SK-N-SH (cell line): ENCODE measurements at regions not wholly inside any gene's neighbourhood (a gene's known extent, or its start where the extent isn't known, plus 50 kb on each side); places are given as distances from the start of the nearest gene placed in this dataset.

Experiments
- CTCF ChIA-PET: fragments of 300-600, 350-600 bp; formaldehyde crosslinking; extraction: SDS; loops from one replicate; lab custom pipeline; 2021; lab: Yijun Ruan, JAX
- POLR2A ChIA-PET: fragments of 350-600 bp; sonication (Branson Sonifier 250); formaldehyde crosslinking; extraction: SDS; loops from one replicate; lab custom pipeline; 2020; ENCODE audit warnings: antibody characterized with exemption, inconsistent platforms; lab: Yijun Ruan, JAX
- DNase-seq: peaks from one replicate; pipeline ENCODE4 v3.0.0; 2012
- H2AFZ ChIP-seq: fragments of 200-600 bp; sonication (generic); 2 replicates; pipeline ENCODE4 v1.8.1; 2016; ENCODE audit warnings: antibody characterized with exemption, mild to moderate bottlenecking, low read depth
- H3F3A ChIP-seq: fragments of 200-600 bp; sonication (generic); replicated peaks from 2 replicates; pipeline ENCODE3; 2016; ENCODE audit warnings: antibody characterized with exemption, mild to moderate bottlenecking; ENCODE audit not compliant: insufficient read depth
- H3K27ac ChIP-seq, 2 experiments: fragments of 200-500 bp in 1 of 2; fragments of 200-600 bp in 1 of 2; sonication (Bioruptor generic) in 1 of 2; sonication (generic), shearing (Covaris generic) in 1 of 2; 2 replicates each; pipeline versions ENCODE4 v1.5.1 to v1.6.1; 2014 to 2016; ENCODE audit warnings: low read depth in 2 of 2, inconsistent platforms in 1 of 2, low read length in 1 of 2, mild to moderate bottlenecking in 1 of 2, mixed read lengths in 1 of 2
- H3K27me3 ChIP-seq: fragments of 200-600 bp; sonication (generic), shearing (Covaris generic); 2 replicates; pipeline ENCODE4 v1.6.1; 2016; ENCODE audit warnings: mixed run types; ENCODE audit not compliant: insufficient read depth
- H3K36me3 ChIP-seq, 2 experiments: fragments of 200-500 bp in 1 of 2; fragments of 200-600 bp in 1 of 2; sonication (Bioruptor generic) in 1 of 2; sonication (generic) in 1 of 2; replicated peaks in 1 of 2; 2 replicates each; pipeline versions ENCODE3 to v1.5.1; 2014 to 2016; ENCODE audit warnings: low read length in 1 of 2, mild to moderate bottlenecking in 1 of 2; ENCODE audit not compliant: insufficient read depth in 2 of 2, control insufficient read depth in 1 of 2
- H3K4me1 ChIP-seq, 2 experiments: fragments of 200-500 bp in 1 of 2; fragments of 200-600 bp in 1 of 2; sonication (Bioruptor generic) in 1 of 2; sonication (generic), shearing (Covaris generic) in 1 of 2; 2 replicates each; pipeline versions ENCODE4 v1.5.1 to v1.6.1; 2014 to 2016; ENCODE audit warnings: low read depth in 1 of 2, low read length in 1 of 2, mixed run types in 1 of 2; ENCODE audit not compliant: insufficient read depth in 2 of 2, control insufficient read depth in 1 of 2
- H3K4me2 ChIP-seq: fragments of 200-600 bp; sonication (generic), shearing (Covaris generic); 2 replicates; pipeline ENCODE4 v1.6.1; 2017; ENCODE audit warnings: mixed run types
- H3K4me3 ChIP-seq, 2 experiments: fragments of 200-500 bp in 1 of 2; fragments of 200-600 bp in 1 of 2; sonication (Bioruptor generic) in 1 of 2; sonication (generic), shearing (Covaris generic) in 1 of 2; 2 replicates each; pipeline versions ENCODE4 v1.5.1 to v1.8.1; 2014 to 2016; ENCODE audit warnings: low read depth in 2 of 2, inconsistent platforms in 1 of 2, low read length in 1 of 2, mild to moderate bottlenecking in 1 of 2, mixed read lengths in 1 of 2, moderate library complexity in 1 of 2
- H3K79me2 ChIP-seq: fragments of 200-600 bp; sonication (generic); 2 replicates; pipeline ENCODE4 v1.8.1; 2017; ENCODE audit warnings: mild to moderate bottlenecking; ENCODE audit not compliant: insufficient read depth
- H3K9ac ChIP-seq: fragments of 200-600 bp; sonication (generic); 2 replicates; pipeline ENCODE4 v1.6.1; 2017; ENCODE audit warnings: mixed run types
- H3K9me2 ChIP-seq: fragments of 200-600 bp; sonication (generic); 2 replicates; pipeline ENCODE4 v1.6.1; 2017; ENCODE audit warnings: mixed run types
- H3K9me3 ChIP-seq: fragments of 200-600 bp; sonication (generic); 2 replicates; pipeline ENCODE4 v1.6.1; 2017; ENCODE audit warnings: mixed run types, mild to moderate bottlenecking, moderate library complexity
- H4K20me1 ChIP-seq: fragments of 200-600 bp; sonication (generic); 2 replicates; pipeline ENCODE4 v1.6.1; 2017; ENCODE audit warnings: mild to moderate bottlenecking, mixed run types; ENCODE audit not compliant: insufficient read depth
- ELF1 ChIP-seq: IDR thresholded peaks from 2 replicates; pipeline ENCODE4 v1.4.0; 2012
- FOSL2 ChIP-seq: IDR thresholded peaks from 2 replicates; pipeline ENCODE4 v1.4.0; 2012; ENCODE audit warnings: low read depth, mild to moderate bottlenecking, moderate library complexity, borderline replicate concordance
- FOXJ3 ChIP-seq: sonication (generic); formaldehyde crosslinking; IDR thresholded peaks from 2 replicates; pipeline ENCODE4 v1.5.1; 2020; ENCODE audit warnings: mild to moderate bottlenecking, missing genetic modification reagents
- FOXM1 ChIP-seq: IDR thresholded peaks from 2 replicates; pipeline ENCODE4 v1.4.0; 2012; ENCODE audit warnings: low read depth, mild to moderate bottlenecking
- GATA2 ChIP-seq: sonication (generic); formaldehyde crosslinking; IDR thresholded peaks from 2 replicates; pipeline ENCODE4 v1.5.0; 2020; ENCODE audit warnings: mild to moderate bottlenecking, missing genetic modification reagents
- IRF3 ChIP-seq: fragments of 150-350 bp; IDR thresholded peaks from 2 replicates; pipeline ENCODE4 v1.6.1; 2016; ENCODE audit warnings: mild to moderate bottlenecking, low read depth, low read length
- JUND ChIP-seq: IDR thresholded peaks from 2 replicates; pipeline ENCODE4 v1.4.0; 2012
- NRF1 ChIP-seq: IDR thresholded peaks from 2 replicates; pipeline ENCODE4 v1.6.1; 2012; ENCODE audit warnings: low read depth, mild to moderate bottlenecking, low read length
- RAD21 ChIP-seq: IDR thresholded peaks from 2 replicates; pipeline ENCODE4 v1.6.1; 2012; ENCODE audit warnings: mild to moderate bottlenecking, low read length
- RCOR1 ChIP-seq: fragments of 150-350 bp; IDR thresholded peaks from 2 replicates; pipeline ENCODE4 v1.6.1; 2017; ENCODE audit warnings: antibody characterized with exemption, low read length
- REST ChIP-seq: IDR thresholded peaks from 2 replicates; pipeline ENCODE4 v1.6.1; 2012; ENCODE audit warnings: mild to moderate bottlenecking, low read depth, low read length, moderate library complexity
- SIN3A ChIP-seq: IDR thresholded peaks from 2 replicates; pipeline ENCODE4 v1.6.1; 2012; ENCODE audit warnings: low read depth, mild to moderate bottlenecking, low read length, moderate library complexity, borderline replicate concordance
- TAF1 ChIP-seq: IDR thresholded peaks from 2 replicates; pipeline ENCODE4 v1.6.1; 2012; ENCODE audit warnings: low read depth, mild to moderate bottlenecking, low read length, moderate library complexity, borderline replicate concordance
- TEAD4 ChIP-seq: IDR thresholded peaks from 2 replicates; pipeline ENCODE4 v1.4.0; 2012; ENCODE audit warnings: mild to moderate bottlenecking, borderline replicate concordance; ENCODE audit not compliant: insufficient read depth
- USF1 ChIP-seq: IDR thresholded peaks from 2 replicates; pipeline ENCODE4 v1.4.0; 2012; ENCODE audit warnings: low read depth, borderline replicate concordance
- YY1 ChIP-seq: IDR thresholded peaks from 2 replicates; pipeline ENCODE4 v1.4.0; 2012; ENCODE audit warnings: low read depth, mild to moderate bottlenecking
- WGBS: methylation state at CpG from one replicate; pipeline ENCODE4 v1.1.6; 2017; ENCODE audit warnings: low lambda C conversion rate; 5-methylcytosine and 5-hydroxymethylcytosine counted together
- TF ChIP-seq, protein P1 (sequence below): IDR thresholded peaks from 2 replicates; pipeline ENCODE4; 2012

- Histone ChIP-seq H2AFZ (no peak overlapping the region), H4K20me1 (no peaks in the 10 kb centered on the region), H3K9me2 (no peaks in the 10 kb centered on the region), H3K9me3 (no peaks in the 10 kb centered on the region), H3K27ac (peak overlapping the region in 1 of 2 experiments; percentile 48; a peak in 1 of 4 replicates), H3K4me2 (no peak overlapping the region), H3K27me3 (no peaks in the 10 kb centered on the region), H3K4me3 (no peak overlapping the region), H3K79me2 (no peaks in the 10 kb centered on the region), H3K36me3 (no peaks in the 10 kb centered on the region), H3K4me1 (peaks cover 0 to 73% of the 10 kb centered on the region in 2 experiments; a peak in 2 of 4 replicates), H3F3A (no peaks in the 10 kb centered on the region), H3K9ac (no peak overlapping the region)
- WGBS = 94% methylated on average over 6 of the region's 6 CpGs
- no peak for DNase-seq
- TF ChIP-seq SIN3A (no peak), RAD21 (no peak)
- ChIA-PET POLR2A (no interaction called here), CTCF (interaction anchor here (0.6 to 0.9 kb wide), 3 partner anchors 12 to 570 kb away, joined by 3 read pairs; no protein-coding TSS in a partner anchor)
Measured at GRCh38 chr14:100668352-100668751, 58.3 kb upstream of the DLK1 start.

GRCh38 chr14:100669011-100669412 is 57.7 kb upstream of the DLK1 start:
- H3K36me3 ChIP-seq = no peaks in the 10 kb centered on the region
- H3K27me3 ChIP-seq = no peaks in the 10 kb centered on the region
- POLR2A ChIA-PET = no interaction called here
- H3K4me1 ChIP-seq = peaks cover 0 to 76% of the 10 kb centered on the region in 2 experiments; a peak in 2 of 4 replicates
- H2AFZ ChIP-seq = no peak overlapping the region
- no peaks in the 10 kb centered on the region for H4K20me1 ChIP-seq
- H3K4me2 ChIP-seq = no peak overlapping the region
- no peaks in the 10 kb centered on the region for H3K9me3 ChIP-seq
- WGBS = 91% methylated on average over 5 of the region's 9 CpGs
- H3F3A ChIP-seq = no peaks in the 10 kb centered on the region
- no peak for DNase-seq
- CTCF ChIA-PET = interaction anchor here (0.8 to 1.4 kb wide), 4 partner anchors 14 to 284 kb away, joined by 3 to 4 read pairs (median 3); no protein-coding TSS in a partner anchor
- H3K79me2 ChIP-seq = no peaks in the 10 kb centered on the region
- no peaks in the 10 kb centered on the region for H3K9me2 ChIP-seq
- H3K27ac ChIP-seq = peak overlapping the region in 1 of 2 experiments; percentile 48; a peak in 1 of 4 replicates
- H3K4me3 ChIP-seq = no peak overlapping the region
- TF ChIP-seq REST (no peak), FOXJ3 (CRISPR knock-in tag) (no peak), NRF1 (no peak), RCOR1 (no peak), JUND (no peak), TAF1 (no peak), USF1 (no peak), YY1 (no peak), ELF1 (no peak), FOXM1 (no peak), SIN3A (no peak), TEAD4 (no peak), FOSL2 (no peak), IRF3 (no peak), GATA2 (CRISPR knock-in tag) (no peak)
- TF ChIP-seq, protein P1, sequence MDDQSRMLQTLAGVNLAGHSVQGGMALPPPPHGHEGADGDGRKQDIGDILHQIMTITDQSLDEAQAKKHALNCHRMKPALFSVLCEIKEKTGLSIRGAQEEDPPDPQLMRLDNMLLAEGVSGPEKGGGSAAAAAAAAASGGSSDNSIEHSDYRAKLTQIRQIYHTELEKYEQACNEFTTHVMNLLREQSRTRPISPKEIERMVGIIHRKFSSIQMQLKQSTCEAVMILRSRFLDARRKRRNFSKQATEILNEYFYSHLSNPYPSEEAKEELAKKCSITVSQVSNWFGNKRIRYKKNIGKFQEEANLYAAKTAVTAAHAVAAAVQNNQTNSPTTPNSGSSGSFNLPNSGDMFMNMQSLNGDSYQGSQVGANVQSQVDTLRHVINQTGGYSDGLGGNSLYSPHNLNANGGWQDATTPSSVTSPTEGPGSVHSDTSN = no peak
- H3K9ac ChIP-seq = no peak overlapping the region
